HFF-Myc (cell line): ENCODE measurements at regions not wholly inside any gene's neighbourhood (a gene's known extent, or its start where the extent isn't known, plus 50 kb on each side); places are given as distances from the start of the nearest gene placed in this dataset.

ENCODE experiments used
- DNase-seq: peaks from one replicate; pipeline ENCODE4 v3.0.0-alpha.2; 2011; ENCODE audit warnings: low read depth; ENCODE audit errors: extremely low read depth
- H3K4me3 ChIP-seq: replicated peaks from 2 replicates; pipeline ENCODE4 v1.5.1; 2011; ENCODE audit warnings: low read depth, mild to moderate bottlenecking, control low read depth, low read length
- TF ChIP-seq, protein P1 (sequence below): IDR thresholded peaks from 2 replicates; pipeline ENCODE4 v1.5.1; 2012; ENCODE audit warnings: mild to moderate bottlenecking, low read depth, low read length, control low read depth; ENCODE audit errors: missing control alignments

DNA sequence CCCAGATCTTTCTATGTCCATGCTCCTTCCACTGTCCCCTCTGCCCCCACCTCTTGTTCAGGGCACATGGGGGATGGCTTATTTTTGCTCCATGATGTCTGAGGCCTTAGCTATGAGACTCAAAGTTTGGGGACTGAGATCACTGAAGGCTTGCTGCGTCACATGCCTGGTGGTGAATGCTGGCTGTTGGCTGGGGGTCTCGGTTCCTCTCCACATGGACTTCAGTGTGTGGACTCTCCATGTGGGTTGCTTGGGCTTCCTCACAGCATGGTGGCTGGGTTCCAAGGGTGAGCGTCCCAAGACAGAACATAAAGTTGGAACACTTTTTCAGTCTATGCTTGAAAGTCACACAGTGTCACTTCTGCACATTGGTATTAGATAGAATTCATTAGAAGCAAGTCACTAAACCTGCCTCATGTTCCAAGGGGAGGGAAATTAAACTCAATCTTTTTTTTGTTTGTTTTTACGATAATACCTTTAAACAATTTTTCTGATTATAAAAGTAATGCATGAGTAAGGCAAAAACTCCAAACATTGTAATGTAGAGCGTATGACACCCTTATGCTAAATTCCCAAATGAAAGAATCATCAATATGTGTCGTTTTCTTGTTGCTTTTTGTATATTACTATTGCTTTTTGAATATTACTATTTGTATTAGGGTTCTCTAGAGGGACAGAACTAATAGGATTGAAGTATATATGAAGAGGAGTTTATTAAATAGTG is 111.7 kb downstream of the MYCN start:
- DNase-seq: no peak
- TF ChIP-seq, protein P1, sequence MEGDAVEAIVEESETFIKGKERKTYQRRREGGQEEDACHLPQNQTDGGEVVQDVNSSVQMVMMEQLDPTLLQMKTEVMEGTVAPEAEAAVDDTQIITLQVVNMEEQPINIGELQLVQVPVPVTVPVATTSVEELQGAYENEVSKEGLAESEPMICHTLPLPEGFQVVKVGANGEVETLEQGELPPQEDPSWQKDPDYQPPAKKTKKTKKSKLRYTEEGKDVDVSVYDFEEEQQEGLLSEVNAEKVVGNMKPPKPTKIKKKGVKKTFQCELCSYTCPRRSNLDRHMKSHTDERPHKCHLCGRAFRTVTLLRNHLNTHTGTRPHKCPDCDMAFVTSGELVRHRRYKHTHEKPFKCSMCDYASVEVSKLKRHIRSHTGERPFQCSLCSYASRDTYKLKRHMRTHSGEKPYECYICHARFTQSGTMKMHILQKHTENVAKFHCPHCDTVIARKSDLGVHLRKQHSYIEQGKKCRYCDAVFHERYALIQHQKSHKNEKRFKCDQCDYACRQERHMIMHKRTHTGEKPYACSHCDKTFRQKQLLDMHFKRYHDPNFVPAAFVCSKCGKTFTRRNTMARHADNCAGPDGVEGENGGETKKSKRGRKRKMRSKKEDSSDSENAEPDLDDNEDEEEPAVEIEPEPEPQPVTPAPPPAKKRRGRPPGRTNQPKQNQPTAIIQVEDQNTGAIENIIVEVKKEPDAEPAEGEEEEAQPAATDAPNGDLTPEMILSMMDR: no peak
- H3K4me3 ChIP-seq: no peak overlapping the region

DNA sequence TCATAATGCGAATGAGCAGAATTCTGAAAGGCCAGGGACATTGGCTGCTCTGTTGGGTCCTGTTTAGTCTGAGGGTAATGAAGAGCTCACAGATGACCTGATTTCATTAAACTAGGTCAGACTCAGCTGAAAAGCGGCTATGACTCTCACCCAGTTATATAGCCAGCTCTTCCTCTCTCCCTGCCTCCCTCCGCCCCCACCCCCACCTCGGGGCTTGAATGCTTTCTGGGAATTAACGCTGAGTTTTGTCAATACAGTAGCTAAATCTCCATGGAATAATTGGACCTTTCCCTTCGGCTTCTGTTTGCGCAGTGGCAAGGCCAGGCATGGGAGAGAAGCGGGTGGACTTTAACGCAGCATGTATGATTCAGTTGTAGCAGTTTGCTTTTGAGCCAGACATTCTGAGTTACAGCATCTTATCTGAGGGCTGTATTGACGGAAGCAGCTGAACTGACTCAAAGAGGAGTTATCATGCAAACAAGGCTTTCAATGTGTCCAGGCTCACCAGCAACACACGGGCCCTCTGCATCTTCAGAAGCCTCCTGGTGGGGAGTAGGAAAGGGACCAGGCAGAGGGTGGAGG is 110.6 kb downstream of the MYCN start:
- no peak overlapping the region for H3K4me3 ChIP-seq
- TF ChIP-seq, protein P1: no peak
- DNase-seq: no peak

DNA sequence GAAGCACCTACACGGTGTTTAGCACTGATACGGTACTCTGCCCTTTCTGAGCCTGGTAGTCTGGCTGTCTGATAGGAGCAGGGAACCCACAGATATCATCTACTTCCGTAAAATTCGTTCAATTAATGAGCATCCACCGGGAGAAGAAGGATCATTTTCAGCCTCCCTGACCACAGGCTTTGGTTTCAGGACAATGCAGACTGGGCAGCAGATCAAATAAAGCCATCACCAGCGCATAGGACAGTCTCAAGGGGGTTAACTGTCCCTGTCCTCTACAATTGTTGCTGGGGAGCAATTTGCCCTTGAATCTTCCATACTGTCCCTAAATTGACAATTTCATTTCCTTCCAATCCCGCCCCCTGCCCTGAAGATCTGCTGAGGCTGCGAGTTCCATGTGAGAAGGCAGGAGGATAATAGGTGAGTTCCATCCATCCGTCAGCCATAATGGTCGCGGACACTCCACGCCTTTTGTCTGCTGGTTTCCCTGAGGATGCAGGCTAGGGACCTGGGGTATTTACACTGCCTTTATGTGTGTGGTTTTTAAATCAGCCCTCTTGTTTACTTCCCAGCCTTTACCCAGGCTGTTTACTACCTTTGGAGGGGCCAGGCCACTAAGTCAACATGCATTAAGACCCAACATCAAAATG is 110.0 kb downstream of the MYCN start:
- no peak for DNase-seq
- TF ChIP-seq, protein P1: no peak
- no peak overlapping the region for H3K4me3 ChIP-seq

DNA sequence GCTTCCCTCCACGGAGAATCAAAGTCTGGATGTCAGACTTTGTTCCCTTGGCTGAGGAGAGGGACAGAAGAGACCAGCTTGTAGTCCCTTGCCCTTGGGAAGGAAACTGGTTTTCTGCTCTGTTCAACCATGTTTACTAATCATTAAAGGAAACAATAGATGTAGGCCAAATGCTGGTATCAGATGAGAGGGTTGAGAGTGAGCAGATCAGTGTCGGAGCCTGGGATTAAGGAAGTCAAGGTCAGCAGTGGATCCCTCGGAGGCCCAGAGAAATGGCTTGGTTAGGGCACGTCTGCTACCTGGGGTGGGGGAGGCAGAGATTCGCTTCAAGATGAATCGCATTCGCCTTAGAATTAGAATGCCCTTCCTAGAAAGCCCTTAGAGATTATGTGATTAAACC is 109.1 kb downstream of the MYCN start:
- no peak for DNase-seq
- no peak overlapping the region for H3K4me3 ChIP-seq

DNA sequence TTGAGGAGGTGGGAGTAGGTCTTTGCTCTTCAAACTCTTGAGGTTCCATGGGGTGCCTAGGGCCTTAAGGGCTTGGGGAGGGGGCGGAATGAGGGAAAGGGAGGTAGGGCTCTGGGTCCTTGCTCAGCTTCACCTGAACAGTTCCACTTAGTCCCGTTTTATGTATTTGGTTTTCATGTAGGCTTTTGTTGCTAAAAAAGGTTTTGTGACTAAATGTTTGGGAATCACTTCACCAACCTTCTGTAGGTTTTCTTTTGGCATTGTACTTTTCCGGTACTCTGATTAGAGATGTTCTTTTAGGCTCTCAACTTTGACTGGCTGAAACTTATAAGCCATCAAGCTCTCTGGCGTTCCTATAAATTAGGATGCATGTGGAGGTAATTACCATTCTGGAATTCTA is 108.1 kb downstream of the MYCN start:
- H3K4me3 ChIP-seq: no peak overlapping the region
- no peak for DNase-seq
- TF ChIP-seq, protein P1: no peak

More for the DNA sequence above, 109.1 kb downstream of the MYCN start:
- TF ChIP-seq, protein P1: no peak

DNA sequence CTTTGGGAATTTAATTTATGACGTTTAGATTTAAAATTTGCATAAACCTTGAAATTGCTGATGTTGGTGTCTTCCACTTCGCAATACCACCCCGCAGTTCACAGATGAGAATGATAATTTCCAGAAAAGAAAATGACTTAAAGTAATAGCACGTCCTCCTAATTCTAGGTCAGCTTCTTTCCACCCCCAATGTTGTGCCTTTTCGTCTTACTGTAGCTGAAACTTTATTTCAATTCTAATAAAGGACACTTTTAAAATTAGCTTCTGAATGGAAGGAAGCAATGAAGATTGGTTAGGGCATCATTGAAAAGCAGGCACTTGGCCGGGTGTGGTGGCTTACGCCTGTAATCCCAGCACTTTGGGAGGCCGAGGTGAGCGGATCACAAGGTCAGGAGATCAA is 107.4 kb downstream of the MYCN start:
- no peak for DNase-seq
- TF ChIP-seq, protein P1: no peak
- no peak overlapping the region for H3K4me3 ChIP-seq
